ENCODE measurements at regions not wholly inside any gene's neighbourhood (a gene's known extent, or its start where the extent isn't known, plus 50 kb on each side); places are given as distances from the start of the nearest gene placed in this dataset.

- no peak for TF ChIP-seq ZFX (IDR thresholded peaks at IDR 0.05; ENCODE audit: borderline replicate concordance)
- H3K27ac ChIP-seq: no peak overlapping the region
These were observed 200.5 kb downstream of the SUCLA2 start for GRCh38 chr13:47800593-47800992.

- no peak overlapping the region for H3K27ac ChIP-seq
- TF ChIP-seq ZFX (IDR thresholded peaks at IDR 0.05; ENCODE audit: borderline replicate concordance) (no peak), CTCF (IDR thresholded peaks at IDR 0.05) (no peak)
These were observed 202.2 kb downstream of the SUCLA2 start for GRCh38 chr13:47798906-47799305.

GRCh38 chr13:47798194-47798593, 202.9 kb downstream of the SUCLA2 start:
- no peak overlapping the region for H3K27ac ChIP-seq
- no peak for TF ChIP-seq ZFX (IDR thresholded peaks at IDR 0.05; ENCODE audit: borderline replicate concordance)
- TF ChIP-seq CTCF (IDR thresholded peaks at IDR 0.05): no peak

DNA sequence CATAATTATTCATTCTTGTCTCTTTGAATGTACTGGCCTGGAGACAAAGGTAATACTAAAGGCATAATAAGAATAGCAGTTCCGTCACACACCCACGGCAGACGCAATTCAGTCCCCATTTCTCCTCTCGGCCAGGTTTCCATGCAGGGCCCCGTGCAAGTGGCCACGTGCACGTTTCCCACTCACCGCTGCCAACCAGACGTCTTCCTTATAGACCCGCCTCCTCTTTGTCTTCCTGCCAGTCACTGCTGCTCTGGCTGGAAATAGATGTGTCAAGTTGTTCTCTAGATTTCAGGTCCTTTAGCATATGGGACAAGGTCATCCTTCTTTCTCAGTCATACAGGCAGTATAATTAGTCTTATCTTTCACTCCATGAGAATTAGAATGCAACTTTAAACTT, 204.3 kb downstream of the SUCLA2 start:
- H3K27ac ChIP-seq: no peak overlapping the region
- TF ChIP-seq CTCF (IDR thresholded peaks at IDR 0.05): no peak
- TF ChIP-seq ZFX (IDR thresholded peaks at IDR 0.05; ENCODE audit: borderline replicate concordance): no peak

- TF ChIP-seq ZFX (IDR thresholded peaks at IDR 0.05; ENCODE audit: borderline replicate concordance) (no peak), CTCF (IDR thresholded peaks at IDR 0.05) (peak; percentile 61)
- no peak overlapping the region for H3K27ac ChIP-seq
These were observed 206.1 kb downstream of the SUCLA2 start for GRCh38 chr13:47794963-47795362.

DNA sequence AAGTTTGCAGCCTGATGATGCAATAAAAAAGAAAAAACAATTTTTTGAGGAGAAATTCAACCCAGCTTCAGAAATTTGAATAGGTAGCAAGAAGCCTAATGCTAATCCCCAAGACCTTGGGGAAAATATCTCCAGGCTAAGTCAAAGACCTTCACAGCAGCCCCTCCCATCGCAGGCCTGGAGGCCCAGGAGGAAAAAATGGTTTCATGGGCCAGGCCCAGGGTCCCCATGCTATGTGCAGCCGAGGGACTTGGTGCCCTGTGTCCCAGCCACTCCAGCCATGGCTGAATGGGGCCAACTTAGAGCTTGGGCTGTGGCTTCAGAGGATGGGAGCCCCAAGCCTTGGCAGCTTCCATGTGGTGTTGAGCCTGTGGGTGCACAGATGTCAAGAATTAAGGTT, 210.3 kb downstream of the SUCLA2 start:
- TF ChIP-seq ZFX (IDR thresholded peaks at IDR 0.05; ENCODE audit: borderline replicate concordance): no peak
- no peak for TF ChIP-seq CTCF (IDR thresholded peaks at IDR 0.05)
- no peak overlapping the region for H3K27ac ChIP-seq

GRCh38 chr13:47788844-47789243, 212.2 kb downstream of the SUCLA2 start:
- no peak for TF ChIP-seq ZFX (IDR thresholded peaks at IDR 0.05; ENCODE audit: borderline replicate concordance)
- TF ChIP-seq CTCF (IDR thresholded peaks at IDR 0.05): no peak
- H3K27ac ChIP-seq: no peak overlapping the region

GRCh38 chr13:47774671-47774994, 226.4 kb downstream of the SUCLA2 start:
- no peak overlapping the region for H3K27ac ChIP-seq
- TF ChIP-seq CTCF (IDR thresholded peaks at IDR 0.05) (no peak), ZFX (IDR thresholded peaks at IDR 0.05; ENCODE audit: borderline replicate concordance) (no peak)

All from 22Rv1 (cell line).